ENCODE measurements at regions not wholly inside any gene's neighbourhood (a gene's known extent, or its start where the extent isn't known, plus 50 kb on each side); places are given as distances from the start of the nearest gene placed in this dataset.
"Not testable (repeated sequence)": the region's sequence is repeated elsewhere in the genome, so short reads cannot be mapped to it uniquely, and the experiment has no call there.

- DNase-seq (ENCODE audit: low read depth), result no peak
Measured at GRCh38 chr15:25624504-25625177, 185.8 kb upstream of the UBE3A start.

GRCh38 chr15:25623708-25624107, 184.9 kb upstream of the UBE3A start:
- no peak for DNase-seq (ENCODE audit: low read depth)

GRCh38 chr15:25620466-25620865, 181.6 kb upstream of the UBE3A start:
- no peak for DNase-seq (ENCODE audit: low read depth)

- DNase-seq (ENCODE audit: low read depth), result no peak
Measured at GRCh38 chr15:25619761-25620160, 180.9 kb upstream of the UBE3A start.

GRCh38 chr15:25619076-25619475, 180.3 kb upstream of the UBE3A start:
- DNase-seq (ENCODE audit: low read depth), result no peak

GRCh38 chr15:25618161-25618560, 179.3 kb upstream of the UBE3A start:
- DNase-seq (ENCODE audit: low read depth), result no peak

GRCh38 chr15:25616471-25616870, 177.6 kb upstream of the UBE3A start:
- no peak for DNase-seq (ENCODE audit: low read depth)

GRCh38 chr15:25613134-25613533, 174.3 kb upstream of the UBE3A start:
- no peak for DNase-seq (ENCODE audit: low read depth)

- DNase-seq (ENCODE audit: low read depth), result no peak
Measured at GRCh38 chr15:25611603-25612002, 172.8 kb upstream of the UBE3A start.

GRCh38 chr15:25609371-25609770, 170.5 kb upstream of the UBE3A start:
- no peak for DNase-seq (ENCODE audit: low read depth)

GRCh38 chr15:25608926-25609325, 170.1 kb upstream of the UBE3A start:
- DNase-seq (ENCODE audit: low read depth), result no peak

GRCh38 chr15:25605151-25605550, 166.3 kb upstream of the UBE3A start:
- no peak for DNase-seq (ENCODE audit: low read depth)

- no peak for DNase-seq (ENCODE audit: low read depth)
Measured at GRCh38 chr15:25600751-25601150, 161.9 kb upstream of the UBE3A start.

- no peak for DNase-seq (ENCODE audit: low read depth)
Measured at GRCh38 chr15:25597571-25597970, 158.7 kb upstream of the UBE3A start.

GRCh38 chr15:25596644-25597562, 158.1 kb upstream of the UBE3A start:
- DNase-seq (ENCODE audit: low read depth), result no peak

GRCh38 chr15:25587616-25588340, 149.0 kb upstream of the UBE3A start:
- DNase-seq (ENCODE audit: low read depth), result no peak

- DNase-seq (ENCODE audit: low read depth), result no peak
Measured at GRCh38 chr15:25582886-25583285, 144.1 kb upstream of the UBE3A start.

GRCh38 chr15:25579127-25579526, 140.3 kb upstream of the UBE3A start:
- DNase-seq (ENCODE audit: low read depth), result no peak

- no peak for DNase-seq (ENCODE audit: low read depth)
Measured at GRCh38 chr15:25572191-25572590, 133.4 kb upstream of the UBE3A start.

GRCh38 chr15:25568751-25569150, 129.9 kb upstream of the UBE3A start:
- no peak for DNase-seq (ENCODE audit: low read depth)

GRCh38 chr15:25566545-25566944, 127.7 kb upstream of the UBE3A start:
- not testable (repeated sequence) for DNase-seq (ENCODE audit: low read depth)

- DNase-seq (ENCODE audit: low read depth), result no peak
Measured at GRCh38 chr15:25565470-25566264, 126.8 kb upstream of the UBE3A start.

All from M059J (cell line).